GM13976 (cell line): ENCODE measurements at regions not wholly inside any gene's neighbourhood (a gene's known extent, or its start where the extent isn't known, plus 50 kb on each side); places are given as distances from the start of the nearest gene placed in this dataset.

Source experiments
- DNase-seq: peaks from one replicate; pipeline ENCODE4 v3.0.0; 2012; ENCODE audit warnings: low spot score
- in situ Hi-C: fragments of 300-500 bp; cut with MboI; formaldehyde crosslinking; loops from one replicate; pipeline ENCODE4 v1.12.0; 2022; ENCODE audit warnings: low sequenced_read_pairs, mixed read lengths, inconsistent platforms; ENCODE audit not compliant: unreplicated experiment
- TF ChIP-seq, protein P1 (sequence below): IDR thresholded peaks from 2 replicates; pipeline ENCODE4 v1.5.1; 2012; ENCODE audit warnings: borderline replicate concordance, mild to moderate bottlenecking; ENCODE audit not compliant: insufficient read depth; ENCODE audit errors: extremely low read depth, missing control alignments, control extremely low read depth

DNA sequence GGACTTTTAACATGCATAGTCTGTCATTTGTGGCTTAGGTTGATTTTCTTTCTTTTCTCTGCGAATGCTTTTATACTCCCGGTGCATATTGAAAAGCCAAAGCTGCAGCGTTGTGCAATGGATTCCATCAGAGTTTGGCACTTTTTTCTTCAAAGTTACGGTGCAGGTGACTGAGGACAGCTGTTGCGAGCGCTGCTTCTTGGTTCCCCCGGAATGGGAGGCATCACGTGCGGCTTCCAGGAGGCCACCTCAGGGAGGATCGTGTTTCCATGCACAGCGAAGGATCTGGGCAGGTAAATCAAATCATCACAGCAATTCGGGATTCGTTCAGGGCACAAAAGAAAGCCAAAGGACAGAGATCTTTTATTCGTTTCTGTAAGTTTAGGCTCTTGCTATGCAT is 109.6 kb upstream of the ALKAL2 start:
- in situ Hi-C loops, result no loop called here
- TF ChIP-seq, protein P1, sequence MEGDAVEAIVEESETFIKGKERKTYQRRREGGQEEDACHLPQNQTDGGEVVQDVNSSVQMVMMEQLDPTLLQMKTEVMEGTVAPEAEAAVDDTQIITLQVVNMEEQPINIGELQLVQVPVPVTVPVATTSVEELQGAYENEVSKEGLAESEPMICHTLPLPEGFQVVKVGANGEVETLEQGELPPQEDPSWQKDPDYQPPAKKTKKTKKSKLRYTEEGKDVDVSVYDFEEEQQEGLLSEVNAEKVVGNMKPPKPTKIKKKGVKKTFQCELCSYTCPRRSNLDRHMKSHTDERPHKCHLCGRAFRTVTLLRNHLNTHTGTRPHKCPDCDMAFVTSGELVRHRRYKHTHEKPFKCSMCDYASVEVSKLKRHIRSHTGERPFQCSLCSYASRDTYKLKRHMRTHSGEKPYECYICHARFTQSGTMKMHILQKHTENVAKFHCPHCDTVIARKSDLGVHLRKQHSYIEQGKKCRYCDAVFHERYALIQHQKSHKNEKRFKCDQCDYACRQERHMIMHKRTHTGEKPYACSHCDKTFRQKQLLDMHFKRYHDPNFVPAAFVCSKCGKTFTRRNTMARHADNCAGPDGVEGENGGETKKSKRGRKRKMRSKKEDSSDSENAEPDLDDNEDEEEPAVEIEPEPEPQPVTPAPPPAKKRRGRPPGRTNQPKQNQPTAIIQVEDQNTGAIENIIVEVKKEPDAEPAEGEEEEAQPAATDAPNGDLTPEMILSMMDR, result no peak
- DNase-seq, result no peak

DNA sequence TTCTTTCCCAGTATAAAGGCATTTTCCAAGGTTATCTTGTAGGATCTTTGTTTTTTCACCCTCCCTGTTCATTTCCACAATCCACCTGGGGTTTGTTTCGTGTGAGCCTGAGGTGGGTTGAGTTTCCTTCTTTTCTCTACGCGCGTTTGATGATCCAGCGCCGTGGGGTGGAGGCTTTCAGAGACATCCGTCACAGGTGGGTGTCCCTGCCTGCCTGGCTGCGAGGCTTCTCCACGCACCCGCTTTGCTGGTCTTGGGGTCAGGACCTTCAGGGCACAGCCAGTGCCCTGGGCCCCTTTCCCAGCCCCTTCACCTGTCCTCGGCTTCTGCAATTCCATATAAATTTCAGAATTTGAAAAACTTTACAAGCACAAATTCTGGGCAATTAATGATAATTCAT is 109.0 kb upstream of the ALKAL2 start:
- TF ChIP-seq, protein P1, result no peak
- in situ Hi-C loops, result no loop called here
- no peak for DNase-seq

DNA sequence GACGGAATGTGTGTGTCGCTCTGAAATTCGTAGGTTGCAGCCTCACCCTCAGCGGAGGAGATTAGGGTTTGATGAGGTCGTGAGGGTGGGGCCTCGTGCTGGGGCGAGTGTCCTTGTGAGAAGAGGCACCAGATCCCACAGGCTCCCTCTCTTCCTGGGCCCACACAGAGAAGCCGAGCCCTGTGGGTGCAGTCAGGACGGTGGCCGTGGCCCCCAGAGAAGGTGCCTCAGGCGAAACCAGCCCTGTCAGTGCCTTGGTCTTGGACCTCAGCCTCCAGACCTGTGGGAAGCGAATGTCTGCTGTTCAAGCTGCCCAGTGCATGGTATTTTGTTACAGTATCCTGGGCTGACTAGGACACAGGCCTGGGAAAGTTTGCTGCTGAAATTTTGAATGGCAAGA is 108.0 kb upstream of the ALKAL2 start:
- TF ChIP-seq, protein P1, result no peak
- in situ Hi-C loops, result no loop called here

DNA sequence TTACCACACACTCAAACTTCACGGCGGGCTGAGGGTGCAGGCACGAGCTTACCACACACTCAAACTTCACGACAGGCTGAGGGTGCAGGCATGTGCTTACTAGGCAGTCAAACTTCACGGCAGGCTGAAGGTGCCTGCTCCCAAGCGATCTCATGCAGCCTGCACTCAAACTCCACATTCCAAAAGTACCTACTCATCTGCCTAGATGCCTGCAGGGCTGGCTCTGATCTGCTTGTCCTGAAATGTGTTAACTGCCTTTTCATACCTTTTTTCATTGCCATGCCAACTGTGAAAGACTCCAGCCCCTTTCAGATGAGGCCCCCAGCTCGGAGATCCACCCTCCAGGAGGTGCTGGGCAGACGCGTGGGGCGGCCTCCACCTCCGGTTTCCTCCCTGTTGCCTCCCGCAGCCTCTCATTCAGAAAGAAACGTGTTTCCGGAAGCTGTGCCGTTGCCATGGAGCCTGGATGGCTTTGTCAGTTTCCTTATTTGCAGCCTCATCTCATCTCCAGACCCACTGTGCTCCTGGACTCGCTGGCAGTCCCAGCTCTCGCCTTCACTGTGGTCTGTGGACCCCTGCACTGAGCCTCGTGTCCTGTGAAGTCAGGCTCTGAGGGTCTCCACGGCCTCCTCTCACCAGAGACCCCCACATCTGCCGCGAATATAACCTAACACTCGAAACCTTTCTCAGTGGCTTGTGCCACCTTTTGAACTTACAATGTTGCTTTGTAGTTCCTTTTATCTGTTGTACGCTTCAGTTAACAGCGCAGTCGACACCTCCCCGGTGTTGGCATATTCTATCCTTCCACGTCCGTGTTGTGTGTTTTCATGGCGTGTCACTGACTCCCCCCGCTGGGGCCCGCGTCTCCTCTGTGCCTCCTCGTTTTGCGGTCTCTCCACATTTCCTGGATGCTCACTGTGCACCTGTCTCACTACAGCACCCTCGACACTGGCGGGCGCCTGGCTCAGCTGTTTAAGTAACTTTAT is 106.1 kb upstream of the ALKAL2 start:
- in situ Hi-C loops, result no loop called here
- DNase-seq, result no peak
- TF ChIP-seq, protein P1, result no peak

More for the DNA sequence above, 108.0 kb upstream of the ALKAL2 start:
- DNase-seq, result no peak

DNA sequence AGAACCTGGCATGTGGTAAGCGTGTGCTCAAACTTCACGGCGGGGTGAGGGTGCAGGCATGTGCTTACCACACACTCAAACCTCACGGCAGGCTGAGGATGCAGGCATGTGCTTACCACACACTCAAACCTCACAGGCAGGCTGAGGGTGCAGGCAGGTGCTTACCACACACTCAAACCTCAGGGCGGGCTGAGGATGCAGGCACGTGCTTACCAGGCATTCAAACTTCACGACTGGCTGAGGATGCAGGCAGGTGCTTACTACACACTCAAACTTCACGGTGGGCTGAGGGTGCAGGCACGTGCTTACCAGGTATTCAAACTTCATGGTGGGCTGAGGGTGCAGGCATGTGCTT is 105.0 kb upstream of the ALKAL2 start:
- in situ Hi-C loops, result no loop called here
- no peak for DNase-seq
- TF ChIP-seq, protein P1, result no peak

DNA sequence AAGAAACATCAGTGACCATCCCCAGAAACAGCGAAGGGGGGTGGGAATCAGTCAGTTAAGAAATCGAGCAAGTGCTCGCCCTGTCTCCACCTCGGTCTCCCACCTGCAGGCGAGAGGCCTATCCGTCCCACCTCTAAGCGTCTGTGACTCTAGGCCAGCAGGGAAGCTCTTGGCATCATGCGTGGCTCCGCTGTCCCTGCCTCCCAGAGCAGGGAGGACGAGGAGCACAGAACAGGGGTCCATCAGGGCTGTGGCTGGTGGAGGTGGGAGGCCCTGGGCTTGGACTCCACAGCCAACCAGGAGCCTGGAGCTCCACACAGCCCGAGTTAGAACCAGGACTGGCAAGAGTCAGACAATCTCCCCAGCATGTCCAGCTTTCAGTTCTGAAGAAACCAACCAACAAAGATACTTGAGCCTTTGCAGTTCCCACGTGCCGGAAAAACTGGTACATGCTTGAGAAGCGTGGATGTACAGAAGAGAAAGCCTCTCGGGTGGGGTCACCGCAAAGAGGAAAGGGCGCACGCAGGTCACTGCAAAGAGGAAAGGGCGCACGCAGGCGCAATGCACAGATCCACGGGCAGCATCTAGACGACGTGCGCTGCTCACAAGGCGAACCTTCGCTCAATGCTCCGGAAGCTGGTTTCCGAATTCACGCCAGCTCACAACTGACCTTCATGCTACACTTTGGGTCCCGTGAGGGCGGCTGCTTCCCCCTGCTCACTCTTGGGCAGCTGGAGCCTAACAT is 104.5 kb upstream of the ALKAL2 start:
- DNase-seq, result no peak
- TF ChIP-seq, protein P1, result no peak
- in situ Hi-C loops, result no loop called here
